Breast epithelium (tissue), 4 donors: ENCODE measurements at regions not wholly inside any gene's neighbourhood (a gene's known extent, or its start where the extent isn't known, plus 50 kb on each side); places are given as distances from the start of the nearest gene placed in this dataset.

ENCODE experiments used
- DNase-seq, 2 donors: peaks; one replicate each; pipeline ENCODE4 v3.0.0-alpha.2; 2019; ENCODE audit warnings: low spot score in 2 of 2
- H3K27ac ChIP-seq, 2 donors: fragments of 200-600 bp; sonication (generic) in 1 of 2; one replicate each; pipeline ENCODE4 v1.5.1; 2016 to 2019; ENCODE audit warnings: mild to moderate bottlenecking in 1 of 2
- H3K27me3 ChIP-seq, 2 donors: fragments of 200-600 bp; sonication (generic) in 1 of 2; one replicate each; pipeline versions ENCODE4 v1.5.1 to v1.6.0; 2017 to 2019; ENCODE audit warnings: control low read depth in 1 of 2, mild to moderate bottlenecking in 1 of 2
- H3K36me3 ChIP-seq: fragments of 200-600 bp; one replicate; pipeline ENCODE4 v1.5.1; 2019
- H3K4me1 ChIP-seq, 2 donors: fragments of 200-600 bp; sonication (generic); one replicate each; pipeline ENCODE4 v1.5.1; 2016 to 2019; ENCODE audit warnings: control low read depth in 1 of 2
- H3K4me3 ChIP-seq, 3 donors: fragments of 200-600 bp; sonication (generic); 1 replicate in 2 of 3; 2 replicates in 1 of 3; pipeline ENCODE4 v1.5.1; 2016 to 2019; ENCODE audit warnings: mild to moderate bottlenecking in 3 of 3, moderate library complexity in 2 of 3
- H3K9me3 ChIP-seq, 2 donors: fragments of 200-600 bp; sonication (generic) in 1 of 2; one replicate each; pipeline ENCODE4 v1.5.1; 2016 to 2019; ENCODE audit warnings: control low read depth in 1 of 2
- POLR2A ChIP-seq: fragments of 450-650 bp; IDR thresholded peaks from one replicate; pipeline ENCODE4 v1.6.1; 2016; ENCODE audit warnings: antibody characterized with exemption, mild to moderate bottlenecking, moderate library complexity
- POLR2AphosphoS5 ChIP-seq, 3 donors: sonication (generic); formaldehyde crosslinking; IDR thresholded peaks; one replicate each; pipeline ENCODE4 v1.6.1; 2017; ENCODE audit warnings: antibody characterized with exemption in 3 of 3
- intact Hi-C: fragments of 100-400 bp; cut with DNase I; formaldehyde crosslinking; loops from one replicate; pipeline ENCODE4 v1.15.1; 2023; ENCODE audit warnings: low total_unique reads
- TF ChIP-seq, protein P1 (sequence below), 3 donors: fragments of 450-650 bp; IDR thresholded peaks; one replicate each; pipeline ENCODE4 v1.5.1; 2016 to 2017; ENCODE audit warnings: antibody characterized with exemption in 3 of 3, mild to moderate bottlenecking in 3 of 3, moderate library complexity in 3 of 3

DNA sequence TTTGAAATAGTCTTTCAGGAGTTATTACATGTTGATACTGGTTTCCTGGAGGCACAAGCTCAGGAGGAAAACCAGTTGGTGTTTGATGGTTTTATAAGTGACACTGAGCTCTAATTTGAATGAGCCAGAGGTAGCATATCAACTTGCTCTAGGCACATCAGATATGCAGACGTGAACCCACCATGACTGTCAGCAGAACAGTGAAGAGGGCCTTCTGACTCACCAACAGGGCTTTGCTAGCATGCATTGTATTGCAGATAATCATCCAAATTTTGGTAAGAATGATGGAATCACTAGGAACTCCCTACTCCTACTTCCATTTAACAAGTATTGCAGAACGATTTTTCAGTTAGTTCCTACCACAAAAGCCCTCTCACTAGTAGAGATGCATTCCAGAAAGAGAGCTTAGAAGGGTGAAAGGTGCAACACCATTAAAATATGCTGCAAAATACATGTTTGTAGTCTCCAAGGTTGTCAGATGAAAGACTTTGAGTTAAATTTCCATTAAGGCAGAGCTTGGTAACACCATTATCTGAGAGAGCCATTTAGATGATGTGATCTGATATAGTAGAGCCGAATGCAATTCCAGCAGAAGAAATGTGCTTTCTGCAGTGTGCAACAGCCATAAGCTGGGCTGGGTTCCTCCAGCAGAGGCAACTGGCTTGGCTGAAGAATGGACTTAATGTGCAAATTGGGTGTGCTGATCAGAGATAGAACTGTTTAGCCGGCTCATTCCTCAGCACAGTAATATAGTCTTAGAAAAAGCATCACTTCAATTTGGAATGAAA is 968.7 kb upstream of the ADGRB3 start:
- intact Hi-C loops = no loop called here
- TF ChIP-seq, protein P1, sequence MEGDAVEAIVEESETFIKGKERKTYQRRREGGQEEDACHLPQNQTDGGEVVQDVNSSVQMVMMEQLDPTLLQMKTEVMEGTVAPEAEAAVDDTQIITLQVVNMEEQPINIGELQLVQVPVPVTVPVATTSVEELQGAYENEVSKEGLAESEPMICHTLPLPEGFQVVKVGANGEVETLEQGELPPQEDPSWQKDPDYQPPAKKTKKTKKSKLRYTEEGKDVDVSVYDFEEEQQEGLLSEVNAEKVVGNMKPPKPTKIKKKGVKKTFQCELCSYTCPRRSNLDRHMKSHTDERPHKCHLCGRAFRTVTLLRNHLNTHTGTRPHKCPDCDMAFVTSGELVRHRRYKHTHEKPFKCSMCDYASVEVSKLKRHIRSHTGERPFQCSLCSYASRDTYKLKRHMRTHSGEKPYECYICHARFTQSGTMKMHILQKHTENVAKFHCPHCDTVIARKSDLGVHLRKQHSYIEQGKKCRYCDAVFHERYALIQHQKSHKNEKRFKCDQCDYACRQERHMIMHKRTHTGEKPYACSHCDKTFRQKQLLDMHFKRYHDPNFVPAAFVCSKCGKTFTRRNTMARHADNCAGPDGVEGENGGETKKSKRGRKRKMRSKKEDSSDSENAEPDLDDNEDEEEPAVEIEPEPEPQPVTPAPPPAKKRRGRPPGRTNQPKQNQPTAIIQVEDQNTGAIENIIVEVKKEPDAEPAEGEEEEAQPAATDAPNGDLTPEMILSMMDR (IDR thresholded peaks at IDR 0.05) = no peak
- TF ChIP-seq POLR2AphosphoS5 (IDR thresholded peaks at IDR 0.05) (no peak), POLR2A (no peak)
- Histone ChIP-seq H3K36me3 (no peaks in the 10 kb centered on the region), H3K27ac (no peak overlapping the region), H3K9me3 (peaks cover 2% of the 10 kb centered on the region in 2 donors), H3K4me3 (no peak overlapping the region), H3K4me1 (no peaks in the 10 kb centered on the region), H3K27me3 (no peaks in the 10 kb centered on the region)
- no peak for DNase-seq

DNA sequence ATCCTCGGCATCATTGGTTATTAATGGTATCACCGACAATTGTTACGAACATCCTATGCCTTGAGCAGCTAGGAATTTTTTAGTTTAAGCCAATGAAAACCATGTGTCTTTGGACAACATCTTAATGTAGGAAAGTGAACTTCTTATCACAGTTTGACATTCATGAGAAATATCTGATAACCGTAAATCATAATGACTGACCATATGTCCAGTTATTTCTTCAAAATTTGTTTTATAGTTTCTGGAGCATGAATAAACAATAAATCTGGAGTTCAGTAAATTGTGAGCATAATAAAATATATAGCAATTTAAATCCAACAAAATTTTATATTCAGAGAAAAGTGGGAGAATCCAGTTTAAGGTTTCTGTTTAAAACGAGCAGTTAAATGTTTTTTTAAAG is 970.1 kb upstream of the ADGRB3 start:
- Histone ChIP-seq H3K4me1 (no peaks in the 10 kb centered on the region), H3K27ac (no peak overlapping the region), H3K36me3 (no peaks in the 10 kb centered on the region), H3K4me3 (no peak overlapping the region), H3K27me3 (no peaks in the 10 kb centered on the region), H3K9me3 (peaks cover 0 to 2% of the 10 kb centered on the region in 2 donors)
- DNase-seq = no peak
- TF ChIP-seq, protein P1 (IDR thresholded peaks at IDR 0.05) = no peak
- TF ChIP-seq POLR2AphosphoS5 (IDR thresholded peaks at IDR 0.05) = no peak
- TF ChIP-seq POLR2A = no peak
- intact Hi-C loops = no loop called here

GRCh38 chr6:67663105-67663895 is 971.8 kb upstream of the ADGRB3 start:
- Histone ChIP-seq H3K36me3 (no peaks in the 10 kb centered on the region), H3K4me3 (no peak overlapping the region), H3K27ac (no peak overlapping the region), H3K9me3 (peaks cover 0 to 2% of the 10 kb centered on the region in 2 donors), H3K27me3 (no peaks in the 10 kb centered on the region), H3K4me1 (no peaks in the 10 kb centered on the region)
- TF ChIP-seq POLR2A (no peak), POLR2AphosphoS5 (IDR thresholded peaks at IDR 0.05) (no peak)
- TF ChIP-seq, protein P1 (IDR thresholded peaks at IDR 0.05) = no peak
- intact Hi-C loops = no loop called here
- no peak for DNase-seq

GRCh38 chr6:67653561-67653960 is 981.5 kb upstream of the ADGRB3 start:
- Histone ChIP-seq H3K4me1 (no peaks in the 10 kb centered on the region), H3K4me3 (no peak overlapping the region), H3K27me3 (no peaks in the 10 kb centered on the region), H3K9me3 (no peaks in the 10 kb centered on the region), H3K27ac (no peak overlapping the region), H3K36me3 (no peaks in the 10 kb centered on the region)
- no peak for DNase-seq
- intact Hi-C loops = no loop called here
- TF ChIP-seq POLR2A (no peak), POLR2AphosphoS5 (IDR thresholded peaks at IDR 0.05) (no peak)
- TF ChIP-seq, protein P1 (IDR thresholded peaks at IDR 0.05) = no peak

- H3K9me3 ChIP-seq = no peaks in the 10 kb centered on the region
- DNase-seq = no peak
- intact Hi-C loops = no loop called here
- H3K27ac ChIP-seq = no peak overlapping the region
- H3K4me1 ChIP-seq = no peaks in the 10 kb centered on the region
- no peak for TF ChIP-seq POLR2A
- TF ChIP-seq POLR2AphosphoS5 (IDR thresholded peaks at IDR 0.05) = no peak
- TF ChIP-seq, protein P1 (IDR thresholded peaks at IDR 0.05) = no peak
- H3K36me3 ChIP-seq = no peaks in the 10 kb centered on the region
- H3K4me3 ChIP-seq = no peak overlapping the region
- H3K27me3 ChIP-seq = no peaks in the 10 kb centered on the region
Measured at GRCh38 chr6:67646550-67646949, 988.5 kb upstream of the ADGRB3 start.
